NT2/D1 (cell line): ENCODE measurements at regions not wholly inside any gene's neighbourhood (a gene's known extent, or its start where the extent isn't known, plus 50 kb on each side); places are given as distances from the start of the nearest gene placed in this dataset.

Experiments used
- DNase-seq: peaks from one replicate; pipeline ENCODE4 v3.0.0-alpha.2; 2011; ENCODE audit warnings: low read depth, low spot score
- H3K27me3 ChIP-seq: 2 replicates; pipeline ENCODE4 v1.6.0; 2011; ENCODE audit warnings: mild to moderate bottlenecking; ENCODE audit not compliant: insufficient read length, insufficient read depth
- H3K36me3 ChIP-seq: 2 replicates; pipeline ENCODE4 v1.6.1; 2011; ENCODE audit warnings: mild to moderate bottlenecking, low read length, mixed read lengths; ENCODE audit not compliant: insufficient read depth, insufficient read length
- H3K4me1 ChIP-seq: 2 replicates; pipeline ENCODE4 v1.5.1; 2011; ENCODE audit not compliant: insufficient read depth, insufficient read length
- H3K4me3 ChIP-seq: 2 replicates; pipeline ENCODE4 v1.5.1; 2011; ENCODE audit warnings: low read depth; ENCODE audit not compliant: insufficient read length
- H3K9ac ChIP-seq: 2 replicates; pipeline ENCODE4 v1.6.0; 2011; ENCODE audit warnings: low read depth; ENCODE audit not compliant: insufficient read length
- H3K9me3 ChIP-seq: 2 replicates; pipeline ENCODE4 v1.5.1; 2011; ENCODE audit warnings: mild to moderate bottlenecking, low read length; ENCODE audit not compliant: insufficient read depth
- SUZ12 ChIP-seq: IDR thresholded peaks from 2 replicates; pipeline ENCODE4 v1.6.1; 2011; ENCODE audit not compliant: insufficient read length, insufficient read depth; ENCODE audit errors: extremely low read depth
- YY1 ChIP-seq: IDR thresholded peaks from 2 replicates; pipeline ENCODE4 v1.6.1; 2011; ENCODE audit not compliant: insufficient read length, insufficient read depth
- ZNF274 ChIP-seq: IDR thresholded peaks from 2 replicates; pipeline ENCODE4 v1.6.1; 2011; ENCODE audit warnings: mild to moderate bottlenecking, low read depth, low read length

DNA sequence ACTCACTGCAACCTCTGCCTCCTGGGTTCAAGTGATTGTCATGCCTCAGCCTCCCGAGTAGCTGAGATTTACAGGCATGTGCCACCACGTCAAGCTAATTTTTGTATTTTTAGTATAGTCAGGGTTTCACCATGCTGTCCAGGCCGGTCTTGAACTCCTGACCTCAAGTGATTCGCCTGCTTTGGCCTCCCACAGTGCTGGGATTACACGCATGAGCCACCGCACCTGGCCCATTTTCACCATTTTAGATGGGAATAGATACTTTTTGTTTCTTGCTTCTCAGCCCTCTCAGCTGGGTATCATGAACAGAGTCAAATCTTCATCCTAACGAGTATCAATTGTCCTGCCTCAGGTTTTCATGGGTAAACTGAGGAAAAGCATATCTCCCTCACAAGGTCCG is 235.0 kb downstream of the CDC5L start:
- TF ChIP-seq ZNF274: no peak
- no peak for TF ChIP-seq SUZ12
- TF ChIP-seq YY1: no peak
- no peak overlapping the region for H3K4me3 ChIP-seq
- H3K36me3 ChIP-seq: no peaks in the 10 kb centered on the region
- peaks cover 8% of the 10 kb centered on the region for H3K4me1 ChIP-seq
- H3K9me3 ChIP-seq: no peaks in the 10 kb centered on the region
- DNase-seq: no peak
- no peak overlapping the region for H3K9ac ChIP-seq
- H3K27me3 ChIP-seq: no peaks in the 10 kb centered on the region

DNA sequence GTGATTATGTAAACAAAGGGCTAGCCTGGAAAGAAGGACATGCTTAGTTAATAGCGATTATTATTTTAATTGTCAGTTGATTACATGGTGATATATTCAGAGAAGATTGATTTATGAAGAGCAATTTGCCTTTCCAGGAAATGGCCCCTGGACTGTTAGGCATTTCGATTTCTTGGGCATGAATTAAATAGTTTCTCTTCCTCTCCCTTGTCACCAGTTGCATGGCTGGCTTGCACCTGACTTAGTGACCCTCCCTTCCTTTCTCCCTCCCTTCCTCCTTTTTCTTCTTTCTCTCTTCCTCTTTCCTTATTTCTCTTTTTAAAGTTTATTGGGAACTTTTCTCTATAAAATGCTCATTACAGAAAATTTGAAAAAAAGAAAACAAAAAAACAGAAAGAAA is 235.4 kb downstream of the CDC5L start:
- Histone ChIP-seq H3K4me1 (peaks cover 8% of the 10 kb centered on the region), H3K36me3 (no peaks in the 10 kb centered on the region), H3K4me3 (no peak overlapping the region), H3K27me3 (no peaks in the 10 kb centered on the region), H3K9me3 (no peaks in the 10 kb centered on the region), H3K9ac (no peak overlapping the region)
- DNase-seq: no peak
- TF ChIP-seq SUZ12 (no peak), ZNF274 (no peak), YY1 (no peak)

DNA sequence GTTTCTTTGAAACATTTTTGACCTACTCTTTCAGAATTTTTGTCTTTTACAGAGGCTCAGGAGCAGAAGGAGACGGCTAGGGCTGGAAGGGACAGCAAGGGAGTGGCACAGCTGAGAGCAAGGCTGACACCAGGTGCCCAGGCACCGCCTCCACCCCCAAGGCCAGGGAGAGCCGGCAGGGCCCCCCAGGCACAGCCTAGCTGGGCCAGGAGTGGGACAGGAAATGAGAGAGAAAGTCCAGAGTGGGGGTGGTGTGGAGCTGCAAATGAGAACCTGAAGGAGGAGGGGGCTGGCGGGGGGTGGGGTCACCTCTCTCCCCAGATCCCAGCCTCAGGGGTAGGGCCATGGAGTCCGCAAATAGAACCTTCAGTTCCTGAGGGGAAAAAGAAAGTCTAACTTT is 236.7 kb downstream of the CDC5L start:
- Histone ChIP-seq H3K9me3 (no peaks in the 10 kb centered on the region), H3K9ac (no peak overlapping the region), H3K36me3 (no peaks in the 10 kb centered on the region), H3K4me1 (peaks cover 8% of the 10 kb centered on the region), H3K27me3 (no peaks in the 10 kb centered on the region), H3K4me3 (no peak overlapping the region)
- DNase-seq: no peak
- TF ChIP-seq SUZ12: no peak
- no peak for TF ChIP-seq ZNF274
- TF ChIP-seq YY1: no peak

DNA sequence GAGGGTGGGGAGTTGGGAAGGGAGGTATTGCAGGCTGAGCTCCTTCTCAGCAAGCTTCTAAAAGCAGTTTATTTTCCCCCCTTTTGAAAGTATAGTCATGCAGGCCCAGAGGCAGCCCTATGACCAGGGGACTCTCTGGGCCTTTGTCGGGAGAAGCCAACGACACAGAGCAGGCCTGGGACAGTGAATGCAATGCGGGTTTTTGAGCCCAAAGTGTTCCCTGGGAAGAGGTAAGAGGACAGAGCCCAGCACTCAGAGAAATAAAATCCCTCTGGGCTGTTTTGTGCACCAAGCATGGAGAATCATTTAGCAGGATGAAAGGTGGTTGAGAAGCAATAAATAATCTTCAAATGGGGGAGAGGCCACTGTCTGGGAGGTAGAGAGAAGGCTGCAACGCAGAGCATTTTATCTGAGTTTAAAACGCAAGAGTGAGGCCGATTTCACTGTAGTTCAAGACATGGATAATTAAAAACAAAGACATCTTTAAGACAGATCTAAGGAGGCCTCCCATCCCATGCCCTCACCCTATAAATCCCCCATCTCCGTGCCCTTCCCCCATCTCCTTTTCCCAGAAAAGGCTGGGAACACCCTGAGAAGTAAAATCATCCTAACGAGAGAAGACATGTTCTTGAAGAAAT is 237.5 kb downstream of the CDC5L start:
- no peaks in the 10 kb centered on the region for H3K27me3 ChIP-seq
- H3K36me3 ChIP-seq: no peaks in the 10 kb centered on the region
- H3K9me3 ChIP-seq: no peaks in the 10 kb centered on the region
- no peak for DNase-seq
- H3K4me3 ChIP-seq: no peak overlapping the region
- peaks cover 8% of the 10 kb centered on the region for H3K4me1 ChIP-seq
- TF ChIP-seq YY1 (no peak), ZNF274 (no peak), SUZ12 (no peak)
- H3K9ac ChIP-seq: peak overlapping the region; percentile 0

DNA sequence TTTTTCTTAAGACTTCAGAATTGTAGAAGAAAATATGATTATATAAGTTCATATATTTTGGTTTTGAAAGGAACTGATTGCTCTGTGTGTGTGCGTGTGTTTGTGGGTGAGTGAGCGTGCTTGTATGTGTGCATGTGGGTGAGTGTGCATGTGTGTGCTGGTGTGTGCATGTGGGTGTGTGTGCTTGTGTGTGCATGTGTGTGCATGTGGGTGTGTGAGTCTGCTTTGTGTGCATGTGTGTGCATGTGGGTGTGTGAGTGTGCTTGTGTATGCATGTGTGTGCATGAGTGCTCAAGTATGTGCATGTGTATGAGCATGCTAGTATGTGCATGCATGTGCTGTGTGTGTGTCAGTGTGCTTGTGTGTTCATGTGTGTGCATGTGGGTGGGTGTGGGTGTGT is 238.5 kb downstream of the CDC5L start:
- Histone ChIP-seq H3K9ac (no peak overlapping the region), H3K36me3 (no peaks in the 10 kb centered on the region), H3K4me3 (no peak overlapping the region), H3K27me3 (no peaks in the 10 kb centered on the region), H3K4me1 (peaks cover 10% of the 10 kb centered on the region), H3K9me3 (no peaks in the 10 kb centered on the region)
- no peak for TF ChIP-seq YY1
- TF ChIP-seq SUZ12: no peak
- no peak for TF ChIP-seq ZNF274
- no peak for DNase-seq

DNA sequence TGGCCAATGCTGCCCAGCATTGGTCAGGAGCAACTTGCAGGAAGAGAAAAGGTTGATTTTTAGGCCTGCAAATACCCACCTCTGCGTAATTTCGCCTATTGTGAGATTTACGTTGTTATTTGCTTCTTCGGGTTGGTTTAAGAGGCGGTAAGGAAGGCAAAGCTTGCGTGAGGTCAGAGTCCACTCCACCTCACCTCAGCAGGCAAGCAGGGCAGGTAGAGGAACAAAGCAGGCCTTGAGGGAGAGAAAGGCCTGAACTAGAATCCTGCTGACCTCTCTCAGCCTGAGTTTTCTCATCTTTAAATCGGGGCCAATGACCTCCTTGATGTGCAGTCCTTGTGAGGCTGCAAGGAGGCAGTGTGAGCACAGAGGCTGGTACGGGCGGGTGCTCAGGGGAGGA is 239.1 kb downstream of the CDC5L start:
- DNase-seq: no peak
- peaks cover 10% of the 10 kb centered on the region for H3K4me1 ChIP-seq
- TF ChIP-seq SUZ12: no peak
- TF ChIP-seq YY1: no peak
- no peak for TF ChIP-seq ZNF274

DNA sequence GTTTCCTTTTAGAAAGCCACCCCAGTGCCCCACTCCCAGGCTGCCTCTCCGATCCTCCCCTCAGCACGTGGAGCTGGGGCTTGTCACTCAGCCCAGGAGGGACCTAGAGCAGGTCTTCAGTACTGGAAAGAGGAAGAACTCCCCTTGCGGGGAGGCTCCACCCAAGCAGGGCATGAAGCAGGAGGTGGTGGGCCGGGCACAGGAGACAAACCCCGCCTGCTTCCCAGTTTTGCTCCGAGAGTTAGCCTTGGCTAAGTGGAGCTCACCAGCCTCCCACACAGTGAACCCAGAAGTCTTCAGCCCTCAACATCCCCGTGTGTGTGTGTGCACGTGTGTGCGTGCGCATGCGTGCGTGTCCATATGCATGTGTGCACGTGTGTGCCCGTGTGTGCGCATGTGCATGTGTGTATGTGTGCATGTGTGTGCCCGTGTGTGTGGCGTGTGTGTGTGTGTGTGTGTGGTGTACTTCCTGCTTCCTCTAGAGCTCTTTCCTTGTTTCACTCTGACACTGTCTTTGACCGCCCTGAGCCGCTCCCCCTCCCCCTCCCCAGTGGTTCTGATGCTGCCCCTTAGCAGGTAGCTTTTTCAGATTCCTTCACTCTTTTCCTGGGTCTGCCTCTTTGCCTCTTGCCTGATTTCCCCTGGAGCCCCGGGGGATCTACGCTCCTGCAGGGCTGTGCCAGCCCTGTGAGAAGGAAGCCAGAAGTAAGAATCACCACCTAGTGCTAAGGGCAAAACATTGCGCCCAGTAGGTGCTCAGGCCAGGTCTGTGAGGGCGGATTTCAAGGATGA is 239.8 kb downstream of the CDC5L start:
- TF ChIP-seq ZNF274 (no peak), SUZ12 (no peak), YY1 (no peak)
- Histone ChIP-seq H3K4me3 (no peak overlapping the region), H3K9ac (no peak overlapping the region), H3K36me3 (no peaks in the 10 kb centered on the region), H3K4me1 (peaks cover 10% of the 10 kb centered on the region), H3K9me3 (no peaks in the 10 kb centered on the region), H3K27me3 (no peaks in the 10 kb centered on the region)
- no peak for DNase-seq

More for the DNA sequence above, 239.1 kb downstream of the CDC5L start:
- Histone ChIP-seq H3K27me3 (no peaks in the 10 kb centered on the region), H3K36me3 (no peaks in the 10 kb centered on the region), H3K4me3 (no peak overlapping the region), H3K9me3 (no peaks in the 10 kb centered on the region), H3K9ac (peak overlapping the region; percentile 44)
